ENCODE measurements at regions not wholly inside any gene's neighbourhood (a gene's known extent, or its start where the extent isn't known, plus 50 kb on each side); places are given as distances from the start of the nearest gene placed in this dataset.

DNA sequence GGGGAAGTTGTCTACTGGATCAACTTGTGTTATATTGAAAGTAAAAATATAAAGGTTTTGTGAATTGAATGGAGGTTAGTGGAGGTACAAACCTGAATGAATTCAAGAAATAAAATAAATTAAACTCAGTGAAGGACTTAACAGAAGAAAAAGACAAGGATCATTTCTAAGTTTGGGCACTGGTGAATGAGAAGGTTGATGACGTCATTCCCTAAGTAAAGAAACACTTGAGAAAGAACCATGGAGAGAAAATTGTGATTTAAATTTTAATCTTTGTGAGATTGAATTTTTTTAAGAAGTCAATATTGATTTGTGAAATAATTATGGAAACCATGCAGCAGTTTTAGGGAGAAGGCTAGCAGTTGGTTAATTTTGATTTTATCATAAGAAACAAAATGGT is 900.3 kb upstream of the TYRP1 start:
- no peak for DNase-seq (ENCODE audit: low read depth)
- no peak overlapping the region for H3K4me3 ChIP-seq (ENCODE audit: low read length)
- TF ChIP-seq, protein P1, sequence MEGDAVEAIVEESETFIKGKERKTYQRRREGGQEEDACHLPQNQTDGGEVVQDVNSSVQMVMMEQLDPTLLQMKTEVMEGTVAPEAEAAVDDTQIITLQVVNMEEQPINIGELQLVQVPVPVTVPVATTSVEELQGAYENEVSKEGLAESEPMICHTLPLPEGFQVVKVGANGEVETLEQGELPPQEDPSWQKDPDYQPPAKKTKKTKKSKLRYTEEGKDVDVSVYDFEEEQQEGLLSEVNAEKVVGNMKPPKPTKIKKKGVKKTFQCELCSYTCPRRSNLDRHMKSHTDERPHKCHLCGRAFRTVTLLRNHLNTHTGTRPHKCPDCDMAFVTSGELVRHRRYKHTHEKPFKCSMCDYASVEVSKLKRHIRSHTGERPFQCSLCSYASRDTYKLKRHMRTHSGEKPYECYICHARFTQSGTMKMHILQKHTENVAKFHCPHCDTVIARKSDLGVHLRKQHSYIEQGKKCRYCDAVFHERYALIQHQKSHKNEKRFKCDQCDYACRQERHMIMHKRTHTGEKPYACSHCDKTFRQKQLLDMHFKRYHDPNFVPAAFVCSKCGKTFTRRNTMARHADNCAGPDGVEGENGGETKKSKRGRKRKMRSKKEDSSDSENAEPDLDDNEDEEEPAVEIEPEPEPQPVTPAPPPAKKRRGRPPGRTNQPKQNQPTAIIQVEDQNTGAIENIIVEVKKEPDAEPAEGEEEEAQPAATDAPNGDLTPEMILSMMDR (IDR thresholded peaks at IDR 0.05; ENCODE audit: insufficient read depth, low read depth, low read length, missing control alignments), result no peak

DNA sequence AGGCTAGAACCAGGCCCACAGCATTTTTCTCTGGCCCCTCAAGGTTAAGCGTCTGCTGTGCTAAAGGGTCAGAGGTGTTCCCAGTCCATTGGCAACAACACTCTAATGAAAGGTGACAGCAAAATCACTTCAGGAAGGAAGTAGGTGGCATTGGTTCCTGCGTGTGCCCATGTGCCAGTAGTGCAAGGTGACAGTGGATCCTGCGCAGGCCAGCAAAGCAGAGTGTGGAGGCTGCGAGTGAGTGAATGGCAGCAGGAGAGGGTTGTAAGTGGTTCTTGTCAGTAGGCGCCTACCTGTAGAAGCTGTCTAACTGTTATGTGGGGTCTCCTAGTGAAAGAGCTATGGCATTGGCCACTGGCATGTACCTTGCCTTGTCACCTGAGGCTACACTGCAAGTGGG is 898.2 kb upstream of the TYRP1 start:
- TF ChIP-seq, protein P1 (IDR thresholded peaks at IDR 0.05; ENCODE audit: insufficient read depth, low read depth, low read length, missing control alignments), result no peak
- no peak for DNase-seq (ENCODE audit: low read depth)
- no peak overlapping the region for H3K4me3 ChIP-seq (ENCODE audit: low read length)

DNA sequence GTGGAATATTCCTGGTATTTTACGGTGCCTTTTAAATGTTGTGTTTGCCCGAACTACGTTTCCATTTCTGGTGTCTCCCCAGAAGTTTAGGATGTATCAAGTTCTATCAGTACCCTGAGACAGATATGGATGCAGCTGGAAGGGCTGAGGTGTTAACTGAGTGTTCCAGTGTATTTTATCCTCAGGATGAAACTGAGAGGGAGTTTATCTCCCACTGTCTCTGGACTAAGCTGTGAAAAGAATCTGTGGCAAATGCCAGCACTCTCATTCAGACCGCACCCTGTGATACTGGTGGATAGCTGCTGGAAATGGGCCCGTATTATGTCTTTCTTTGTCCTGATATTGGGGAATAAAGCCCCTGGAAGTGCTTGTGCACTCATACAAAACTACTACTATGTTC is 887.2 kb upstream of the TYRP1 start:
- no peak overlapping the region for H3K4me3 ChIP-seq (ENCODE audit: low read length)
- DNase-seq (ENCODE audit: low read depth), result no peak
- TF ChIP-seq, protein P1 (IDR thresholded peaks at IDR 0.05; ENCODE audit: insufficient read depth, low read depth, low read length, missing control alignments), result no peak

DNA sequence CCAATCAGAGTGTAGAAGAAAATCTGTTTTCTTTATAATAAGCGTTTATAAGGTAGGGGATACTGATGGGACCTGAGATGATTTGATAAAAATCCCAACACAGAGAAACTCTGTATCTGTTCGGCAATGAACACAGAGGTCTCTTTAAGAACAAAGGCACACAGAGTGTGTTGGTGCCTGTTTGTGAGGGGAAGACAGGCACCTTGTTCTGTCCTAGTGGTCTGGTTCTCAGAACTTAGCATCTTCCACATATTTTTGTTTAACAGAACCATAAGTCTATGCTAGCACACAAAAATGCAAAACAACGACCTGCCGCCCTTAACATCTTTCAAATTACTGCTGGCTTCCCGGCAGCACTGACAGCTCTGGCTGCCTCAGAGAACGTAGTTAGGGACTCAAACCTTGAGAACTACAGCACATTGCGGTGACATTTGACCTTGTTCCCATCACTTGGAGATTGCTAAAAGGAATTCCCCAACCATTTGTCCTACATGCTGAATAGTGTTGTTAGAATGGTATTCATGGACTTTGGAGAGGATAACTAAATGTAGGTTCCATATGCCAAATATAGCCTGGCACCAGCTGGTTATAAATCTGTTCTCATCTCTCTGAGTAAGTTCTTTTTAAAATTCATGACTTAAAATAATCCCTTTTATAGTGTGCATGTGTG is 871.7 kb upstream of the TYRP1 start:
- no peak overlapping the region for H3K4me3 ChIP-seq (ENCODE audit: low read length)
- no peak for DNase-seq (ENCODE audit: low read depth)
- TF ChIP-seq, protein P1 (IDR thresholded peaks at IDR 0.05; ENCODE audit: insufficient read depth, low read depth, low read length, missing control alignments), result no peak

DNA sequence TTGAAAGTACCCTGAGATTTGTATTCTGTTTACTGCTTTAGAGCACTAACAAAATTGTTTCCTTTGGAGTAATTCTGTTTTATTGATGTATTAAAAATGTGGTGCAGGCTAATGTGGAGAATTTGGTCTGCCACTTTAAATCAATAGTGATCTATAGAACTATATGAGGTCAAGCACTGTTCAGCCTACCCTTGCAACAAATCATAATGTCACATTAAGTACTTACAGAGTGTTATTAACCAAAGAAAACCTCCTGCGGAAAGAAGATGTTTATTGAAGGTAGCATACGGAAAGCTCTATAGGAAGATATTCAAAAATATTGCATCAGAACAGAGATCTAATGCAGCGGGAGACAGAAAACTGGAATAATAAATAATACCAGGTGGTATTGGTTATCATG is 865.0 kb upstream of the TYRP1 start:
- TF ChIP-seq, protein P1 (IDR thresholded peaks at IDR 0.05; ENCODE audit: insufficient read depth, low read depth, low read length, missing control alignments), result no peak
- H3K4me3 ChIP-seq (ENCODE audit: low read length), result no peak overlapping the region
- DNase-seq (ENCODE audit: low read depth), result no peak

DNA sequence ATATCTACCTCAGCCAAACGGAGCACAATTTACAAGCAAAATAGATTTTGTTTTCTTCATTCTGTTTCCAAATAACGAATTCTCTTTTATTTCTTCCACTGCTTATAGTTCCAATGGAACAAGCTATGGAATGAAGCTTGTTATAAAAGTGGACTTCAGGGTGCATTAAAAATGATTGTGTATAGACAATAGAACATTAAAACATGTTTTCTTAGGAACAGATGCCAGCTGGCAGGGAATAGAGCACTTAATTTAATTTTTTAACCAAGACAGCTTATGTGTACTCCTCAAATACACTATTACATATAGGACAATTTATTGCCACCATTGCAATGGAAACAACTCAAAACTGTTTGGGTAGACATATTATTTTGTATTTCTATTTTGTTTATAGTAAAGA is 860.1 kb upstream of the TYRP1 start:
- no peak for DNase-seq (ENCODE audit: low read depth)
- TF ChIP-seq, protein P1 (IDR thresholded peaks at IDR 0.05; ENCODE audit: insufficient read depth, low read depth, low read length, missing control alignments), result no peak
- H3K4me3 ChIP-seq (ENCODE audit: low read length), result no peak overlapping the region

DNA sequence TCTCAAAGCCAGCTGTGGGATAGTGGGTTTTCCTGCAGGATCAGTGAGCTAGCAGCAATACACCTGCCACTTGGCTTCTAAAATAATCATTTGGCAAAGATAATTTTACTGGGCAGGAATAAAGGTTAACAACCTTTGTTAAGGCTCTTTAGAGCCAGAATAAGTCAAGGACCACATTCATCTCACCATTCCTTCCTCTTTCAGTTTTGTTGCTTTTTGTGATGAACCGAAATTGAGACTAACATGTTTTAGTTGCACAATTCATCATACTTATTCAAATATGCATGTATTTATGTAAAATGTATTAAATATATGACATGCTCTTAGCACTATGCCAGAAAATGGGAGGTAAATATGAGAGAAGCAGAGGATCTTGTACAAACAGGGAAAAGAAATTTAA is 824.4 kb upstream of the TYRP1 start:
- no peak for DNase-seq (ENCODE audit: low read depth)
- TF ChIP-seq, protein P1 (IDR thresholded peaks at IDR 0.05; ENCODE audit: insufficient read depth, low read depth, low read length, missing control alignments), result no peak
- no peak overlapping the region for H3K4me3 ChIP-seq (ENCODE audit: low read length)
